ENCODE measurements at regions not wholly inside any gene's neighbourhood (a gene's known extent, or its start where the extent isn't known, plus 50 kb on each side); places are given as distances from the start of the nearest gene placed in this dataset.

DNA sequence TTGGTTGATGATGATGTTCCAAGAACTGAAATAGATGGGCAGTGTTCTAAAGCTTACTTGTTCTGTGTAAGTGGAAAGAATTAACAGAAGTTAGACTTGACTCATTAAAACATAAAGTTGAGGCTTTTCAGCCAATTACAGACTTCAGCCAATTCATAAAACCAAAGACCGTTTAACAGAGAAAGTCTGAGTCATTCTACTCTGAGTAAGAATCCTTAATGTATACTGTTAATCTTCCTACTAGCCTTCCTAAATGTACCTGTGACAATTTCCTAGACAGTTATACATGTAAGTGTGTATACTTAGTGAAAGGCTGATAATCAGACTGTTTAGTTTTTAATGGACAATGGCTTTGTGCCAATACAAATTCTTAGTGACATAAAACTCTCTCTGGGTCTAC is 681.0 kb downstream of the RPL10L start:
- Histone ChIP-seq H3K4me3 (replicated peaks; ENCODE audit: insufficient read depth, low read length) (no peak overlapping the region), H3K27ac (replicated peaks) (no peak overlapping the region), H3K27me3 (ENCODE audit: insufficient read depth, poor library complexity, severe bottlenecking) (no peaks in the 10 kb centered on the region)
- no peak for DNase-seq (ENCODE audit: low read depth in 1 of 2, low spot score in 1 of 2)
- TF ChIP-seq, protein P1, sequence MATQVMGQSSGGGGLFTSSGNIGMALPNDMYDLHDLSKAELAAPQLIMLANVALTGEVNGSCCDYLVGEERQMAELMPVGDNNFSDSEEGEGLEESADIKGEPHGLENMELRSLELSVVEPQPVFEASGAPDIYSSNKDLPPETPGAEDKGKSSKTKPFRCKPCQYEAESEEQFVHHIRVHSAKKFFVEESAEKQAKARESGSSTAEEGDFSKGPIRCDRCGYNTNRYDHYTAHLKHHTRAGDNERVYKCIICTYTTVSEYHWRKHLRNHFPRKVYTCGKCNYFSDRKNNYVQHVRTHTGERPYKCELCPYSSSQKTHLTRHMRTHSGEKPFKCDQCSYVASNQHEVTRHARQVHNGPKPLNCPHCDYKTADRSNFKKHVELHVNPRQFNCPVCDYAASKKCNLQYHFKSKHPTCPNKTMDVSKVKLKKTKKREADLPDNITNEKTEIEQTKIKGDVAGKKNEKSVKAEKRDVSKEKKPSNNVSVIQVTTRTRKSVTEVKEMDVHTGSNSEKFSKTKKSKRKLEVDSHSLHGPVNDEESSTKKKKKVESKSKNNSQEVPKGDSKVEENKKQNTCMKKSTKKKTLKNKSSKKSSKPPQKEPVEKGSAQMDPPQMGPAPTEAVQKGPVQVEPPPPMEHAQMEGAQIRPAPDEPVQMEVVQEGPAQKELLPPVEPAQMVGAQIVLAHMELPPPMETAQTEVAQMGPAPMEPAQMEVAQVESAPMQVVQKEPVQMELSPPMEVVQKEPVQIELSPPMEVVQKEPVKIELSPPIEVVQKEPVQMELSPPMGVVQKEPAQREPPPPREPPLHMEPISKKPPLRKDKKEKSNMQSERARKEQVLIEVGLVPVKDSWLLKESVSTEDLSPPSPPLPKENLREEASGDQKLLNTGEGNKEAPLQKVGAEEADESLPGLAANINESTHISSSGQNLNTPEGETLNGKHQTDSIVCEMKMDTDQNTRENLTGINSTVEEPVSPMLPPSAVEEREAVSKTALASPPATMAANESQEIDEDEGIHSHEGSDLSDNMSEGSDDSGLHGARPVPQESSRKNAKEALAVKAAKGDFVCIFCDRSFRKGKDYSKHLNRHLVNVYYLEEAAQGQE (IDR thresholded peaks at IDR 0.05; ENCODE audit: insufficient replicate concordance, low read depth): no peak
- TF ChIP-seq, protein P2, sequence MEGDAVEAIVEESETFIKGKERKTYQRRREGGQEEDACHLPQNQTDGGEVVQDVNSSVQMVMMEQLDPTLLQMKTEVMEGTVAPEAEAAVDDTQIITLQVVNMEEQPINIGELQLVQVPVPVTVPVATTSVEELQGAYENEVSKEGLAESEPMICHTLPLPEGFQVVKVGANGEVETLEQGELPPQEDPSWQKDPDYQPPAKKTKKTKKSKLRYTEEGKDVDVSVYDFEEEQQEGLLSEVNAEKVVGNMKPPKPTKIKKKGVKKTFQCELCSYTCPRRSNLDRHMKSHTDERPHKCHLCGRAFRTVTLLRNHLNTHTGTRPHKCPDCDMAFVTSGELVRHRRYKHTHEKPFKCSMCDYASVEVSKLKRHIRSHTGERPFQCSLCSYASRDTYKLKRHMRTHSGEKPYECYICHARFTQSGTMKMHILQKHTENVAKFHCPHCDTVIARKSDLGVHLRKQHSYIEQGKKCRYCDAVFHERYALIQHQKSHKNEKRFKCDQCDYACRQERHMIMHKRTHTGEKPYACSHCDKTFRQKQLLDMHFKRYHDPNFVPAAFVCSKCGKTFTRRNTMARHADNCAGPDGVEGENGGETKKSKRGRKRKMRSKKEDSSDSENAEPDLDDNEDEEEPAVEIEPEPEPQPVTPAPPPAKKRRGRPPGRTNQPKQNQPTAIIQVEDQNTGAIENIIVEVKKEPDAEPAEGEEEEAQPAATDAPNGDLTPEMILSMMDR (IDR thresholded peaks at IDR 0.05; ENCODE audit: insufficient read depth, low read length): no peak
- TF ChIP-seq SPI1 (IDR thresholded peaks at IDR 0.05; ENCODE audit: borderline replicate concordance, low read depth): no peak
- no peak for TF ChIP-seq GABPA (IDR thresholded peaks at IDR 0.05; ENCODE audit: low read depth)
- TF ChIP-seq POLR2AphosphoS5 (IDR thresholded peaks at IDR 0.05; ENCODE audit: low read depth): no peak

DNA sequence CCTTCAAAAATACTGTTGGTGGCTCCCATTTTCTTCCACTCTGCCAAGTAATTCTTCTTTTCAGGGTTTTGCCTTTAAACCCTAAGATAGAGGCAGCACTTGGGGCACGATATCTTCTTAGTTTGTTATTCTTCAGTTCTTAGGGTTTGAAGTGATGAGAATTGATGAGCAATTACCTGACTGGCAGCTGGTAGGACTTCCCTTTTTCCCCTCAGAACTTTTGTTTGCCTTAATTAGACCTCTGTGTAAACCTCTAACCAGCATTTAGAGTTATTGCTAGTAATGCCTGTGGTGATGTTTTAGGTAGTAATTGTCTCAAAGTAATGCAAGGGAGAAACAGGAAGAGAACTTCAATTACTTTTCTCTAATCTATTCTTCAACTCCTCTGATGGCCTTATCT is 683.5 kb downstream of the RPL10L start:
- Histone ChIP-seq H3K27ac (replicated peaks) (no peak overlapping the region), H3K27me3 (ENCODE audit: insufficient read depth, poor library complexity, severe bottlenecking) (no peaks in the 10 kb centered on the region), H3K4me3 (replicated peaks; ENCODE audit: insufficient read depth, low read length) (no peak overlapping the region)
- TF ChIP-seq, protein P1 (IDR thresholded peaks at IDR 0.05; ENCODE audit: insufficient replicate concordance, low read depth): no peak
- TF ChIP-seq GABPA (IDR thresholded peaks at IDR 0.05; ENCODE audit: low read depth) (no peak), SPI1 (IDR thresholded peaks at IDR 0.05; ENCODE audit: borderline replicate concordance, low read depth) (no peak), POLR2AphosphoS5 (IDR thresholded peaks at IDR 0.05; ENCODE audit: low read depth) (no peak)
- TF ChIP-seq, protein P2 (IDR thresholded peaks at IDR 0.05; ENCODE audit: insufficient read depth, low read length): no peak
- DNase-seq (ENCODE audit: low read depth in 1 of 2, low spot score in 1 of 2): no peak

DNA sequence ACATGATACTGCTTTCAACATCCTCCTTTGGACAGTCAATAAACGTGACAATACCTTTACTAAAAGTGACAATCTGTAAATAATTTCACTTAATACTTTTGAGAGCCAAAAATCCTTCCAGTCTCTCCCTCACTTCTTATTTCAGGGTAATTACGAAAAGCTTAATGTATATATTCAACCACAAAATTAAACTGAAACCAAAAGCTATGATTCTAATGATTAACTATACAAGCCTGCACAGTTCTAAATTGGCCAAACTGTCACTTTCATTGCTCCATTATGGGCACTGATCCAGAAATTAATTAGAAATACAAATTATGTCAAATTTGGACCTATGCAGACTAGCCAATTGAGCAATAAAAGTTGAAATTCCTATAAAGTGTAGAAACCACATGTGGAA is 696.5 kb upstream of the MIS18BP1 start:
- TF ChIP-seq, protein P2 (IDR thresholded peaks at IDR 0.05; ENCODE audit: insufficient read depth, low read length): no peak
- TF ChIP-seq GABPA (IDR thresholded peaks at IDR 0.05; ENCODE audit: low read depth) (no peak), SPI1 (IDR thresholded peaks at IDR 0.05; ENCODE audit: borderline replicate concordance, low read depth) (no peak), POLR2AphosphoS5 (IDR thresholded peaks at IDR 0.05; ENCODE audit: low read depth) (no peak)
- TF ChIP-seq, protein P1 (IDR thresholded peaks at IDR 0.05; ENCODE audit: insufficient replicate concordance, low read depth): no peak
- Histone ChIP-seq H3K27ac (replicated peaks) (no peak overlapping the region), H3K4me3 (replicated peaks; ENCODE audit: insufficient read depth, low read length) (no peak overlapping the region), H3K27me3 (ENCODE audit: insufficient read depth, poor library complexity, severe bottlenecking) (no peaks in the 10 kb centered on the region)
- DNase-seq (ENCODE audit: low read depth in 1 of 2, low spot score in 1 of 2): no peak

All from HL-60 (cell line).